GM12878 (cell line): ENCODE measurements at regions not wholly inside any gene's neighbourhood (a gene's known extent, or its start where the extent isn't known, plus 50 kb on each side); places are given as distances from the start of the nearest gene placed in this dataset.

Source experiments
- ATAC-seq: fragments of 200-7000 bp; cut with Tn5 transposase; 3 replicates; pipeline ENCODE4 v1.9.1; 2020; ENCODE audit warnings: mild to moderate bottlenecking, moderate library complexity
- BruUV-seq: library from RNA; stranded (reverse); fragments of 400-500 nt; replicated peaks from 2 replicates; lab custom pipeline; 2021; lab: Mats Ljungman, UMichigan
- CTCF ChIA-PET: fragments of 300-600 bp; sonication (Branson Sonifier 250); formaldehyde crosslinking; extraction: SDS; loops from one replicate; lab custom pipeline; 2021; ENCODE audit warnings: inconsistent platforms; lab: Yijun Ruan, JAX
- POLR2A ChIA-PET: fragments of 350-600 bp; formaldehyde crosslinking; extraction: SDS; loops from one replicate; lab custom pipeline; 2021; ENCODE audit warnings: inconsistent platforms; lab: Charles Lee
- RAD21 ChIA-PET: fragments of 300-600 bp; sonication (Branson Sonifier 250); formaldehyde crosslinking; loops from one replicate; lab custom pipeline; 2023; ENCODE audit warnings: antibody characterized with exemption; ENCODE audit not compliant: unreplicated experiment; lab: Charles Lee
- SMC1A ChIA-PET: fragments of 300-600 bp; sonication (Branson Sonifier 250); formaldehyde crosslinking; loops from one replicate; lab custom pipeline; 2023; ENCODE audit not compliant: unreplicated experiment, uncharacterized antibody; lab: Charles Lee
- DNase-seq: peaks from one replicate; pipeline ENCODE4 v3.0.0-alpha.2; 2011; ENCODE audit warnings: low read depth, low spot score
- FAIRE-seq: peaks from 3 replicates; lab custom pipeline; 2011; peaks lifted over from hg19 to GRCh38; lab: Jason Lieb, UNC
- H2AFZ ChIP-seq: 2 replicates; pipeline ENCODE4 v1.6.0; 2011; ENCODE audit warnings: low read depth, low read length, control low read depth; ENCODE audit not compliant: control insufficient read depth
- H3K27ac ChIP-seq: 2 replicates; pipeline ENCODE4 v1.5.1; 2011; ENCODE audit warnings: control low read depth; ENCODE audit not compliant: control insufficient read depth, insufficient read depth
- H3K27me3 ChIP-seq, 2 experiments: replicated peaks in 1 of 2; 2 replicates each; pipeline versions ENCODE4 v1.6.0 to v1.6.1; 2011; ENCODE audit warnings: low read length in 1 of 2; ENCODE audit not compliant: control insufficient read depth in 2 of 2, insufficient read depth in 2 of 2
- H3K36me3 ChIP-seq, 2 experiments: 2 replicates each; pipeline ENCODE4 v1.5.1; 2011; ENCODE audit warnings: low read length in 1 of 2; ENCODE audit not compliant: control insufficient read depth in 2 of 2, insufficient read depth in 2 of 2
- H3K4me1 ChIP-seq: 2 replicates; pipeline ENCODE4 v1.6.1; 2011; ENCODE audit warnings: mild to moderate bottlenecking, low read length, moderate library complexity, mixed read lengths; ENCODE audit not compliant: control insufficient read depth, insufficient read depth
- H3K4me2 ChIP-seq: 2 replicates; pipeline ENCODE4 v1.6.0; 2011; ENCODE audit warnings: control low read depth; ENCODE audit not compliant: control insufficient read depth, insufficient read depth
- H3K4me3 ChIP-seq: fragments of 200-600 bp; sonication (generic); 2 replicates; pipeline ENCODE4 v1.5.1; 2016
- H3K79me2 ChIP-seq: 2 replicates; pipeline ENCODE4 v1.6.0; 2011; ENCODE audit warnings: low read length; ENCODE audit not compliant: control insufficient read depth, insufficient read depth
- H3K9ac ChIP-seq: 2 replicates; pipeline ENCODE4 v1.8.0; 2011; ENCODE audit warnings: low read length, control low read depth, mixed read lengths; ENCODE audit not compliant: control insufficient read depth, insufficient read depth
- H3K9me3 ChIP-seq: replicated peaks from 3 replicates; pipeline ENCODE4 v1.5.1; 2011; ENCODE audit warnings: mild to moderate bottlenecking, low read length; ENCODE audit not compliant: control insufficient read depth, insufficient read depth
- H4K20me1 ChIP-seq: 2 replicates; pipeline ENCODE4 v1.6.0; 2011; ENCODE audit not compliant: control insufficient read depth, insufficient read depth
- CEBPB ChIP-seq, 2 experiments: fragments of 150-350 bp in 1 of 2; IDR thresholded peaks; 2 replicates each; pipeline ENCODE4 v1.6.1; 2012 to 2014; ENCODE audit warnings: low read depth in 2 of 2, low read length in 2 of 2, borderline replicate concordance in 1 of 2, inconsistent platforms in 1 of 2
- CHD2 ChIP-seq: IDR thresholded peaks from 2 replicates; pipeline ENCODE4 v1.6.1; 2011; ENCODE audit warnings: low read depth, low read length, improper control_type of control experiment, borderline replicate concordance
- EED ChIP-seq: sonication (generic); IDR thresholded peaks from 2 replicates; pipeline ENCODE4 v1.6.1; 2016; ENCODE audit warnings: antibody characterized with exemption, low read depth
- EZH2 ChIP-seq: IDR thresholded peaks from 2 replicates; pipeline ENCODE4 v1.6.1; 2012; ENCODE audit warnings: low read depth, mild to moderate bottlenecking, control low read depth, inconsistent platforms, low read length, borderline replicate concordance; ENCODE audit not compliant: control insufficient read depth
- FOS ChIP-seq: IDR thresholded peaks from 3 replicates; pipeline ENCODE4 v1.6.1; 2011; ENCODE audit warnings: borderline replicate concordance; ENCODE audit not compliant: insufficient read length; ENCODE audit errors: extremely low read depth
- JUNB ChIP-seq: IDR thresholded peaks from 2 replicates; pipeline ENCODE4 v1.6.1; 2016; ENCODE audit warnings: antibody characterized with exemption, mild to moderate bottlenecking
- NFYB ChIP-seq: IDR thresholded peaks from 2 replicates; pipeline ENCODE4 v1.6.1; 2011; ENCODE audit warnings: low read depth, mild to moderate bottlenecking, low read length, improper control_type of control experiment, moderate library complexity; ENCODE audit not compliant: insufficient read depth
- NR2F1 ChIP-seq: fragments of 450-650 bp; conservative IDR thresholded peaks from 2 replicates; pipeline ENCODE4 v1.6.1; 2017; ENCODE audit warnings: mild to moderate bottlenecking
- RUNX3 ChIP-seq: IDR thresholded peaks from 2 replicates; pipeline ENCODE4 v1.6.1; 2012; ENCODE audit warnings: low read length, inconsistent platforms
- SIX5 ChIP-seq: IDR thresholded peaks from 2 replicates; pipeline ENCODE4 v1.6.1; 2011; ENCODE audit warnings: mild to moderate bottlenecking, low read depth, low read length, moderate library complexity; ENCODE audit not compliant: severe bottlenecking
- SP1 ChIP-seq: IDR thresholded peaks from one replicate; pipeline ENCODE4 v1.6.1; 2011; ENCODE audit warnings: low read depth, low read length
- SREBF1 ChIP-seq: IDR thresholded peaks from 2 replicates; pipeline ENCODE4 v1.6.1; 2012; ENCODE audit warnings: mild to moderate bottlenecking, low read length
- TARDBP ChIP-seq: IDR thresholded peaks from 2 replicates; pipeline ENCODE4 v1.6.1; 2016; ENCODE audit warnings: borderline replicate concordance
- ZNF274 ChIP-seq: IDR thresholded peaks from one replicate; pipeline ENCODE4 v1.8.0; 2011; ENCODE audit not compliant: insufficient read length, insufficient read depth
- ZNF687 ChIP-seq: fragments of 450-650 bp; IDR thresholded peaks from 2 replicates; pipeline ENCODE4 v1.6.1; 2017; ENCODE audit warnings: mild to moderate bottlenecking, moderate library complexity
- WGBS: methylation state at CpG from one replicate; pipeline ENCODE4 v1.1.6; 2016; ENCODE audit warnings: low lambda C conversion rate; ENCODE audit not compliant: insufficient replicate concordance, insufficient coverage; ENCODE audit errors: missing lambda C conversion rate; 5-methylcytosine and 5-hydroxymethylcytosine counted together
- in situ Hi-C: fragments of 300-500 bp; cut with MboI; formaldehyde crosslinking; loops from 9 replicates; pipeline ENCODE4 v1.14.3; 2018; ENCODE audit warnings: mixed read lengths
- intact Hi-C: fragments of 100-400 bp; cut with micrococcal nuclease; formaldehyde crosslinking; loops from one replicate; pipeline ENCODE4 v1.14.2; 2022; ENCODE audit not compliant: unreplicated experiment

- Histone ChIP-seq H3K27me3 (no peaks in the 10 kb centered on the region; a peak in 1 of 4 replicates), H3K4me1 (no peaks in the 10 kb centered on the region), H3K4me2 (no peak overlapping the region), H3K4me3 (no peak overlapping the region), H2AFZ (no peak overlapping the region), H3K79me2 (no peaks in the 10 kb centered on the region), H3K27ac (no peak overlapping the region), H3K9me3 (no peaks in the 10 kb centered on the region), H4K20me1 (no peaks in the 10 kb centered on the region), H3K9ac (no peak overlapping the region), H3K36me3 (no peaks in the 10 kb centered on the region)
- TF ChIP-seq SREBF1 (no peak), CHD2 (no peak), TARDBP (no peak), CEBPB (IDR thresholded peaks at IDR 0.05; ENCODE audit: borderline replicate concordance in 1 of 2, low read depth in 2 of 2, low read length in 2 of 2) (no peak), SP1 (no peak)
- ChIA-PET CTCF (interaction anchor here (0.8 kb wide), 1 partner anchor 14 kb away, joined by 3 read pairs; no protein-coding TSS in a partner anchor), RAD21 (interaction anchor here (0.7 kb wide), 1 partner anchor 37 kb away, joined by 3 read pairs; no protein-coding TSS in a partner anchor), SMC1A (interaction anchor here (1.2 kb wide), 1 partner anchor 22 kb away, joined by 3 read pairs; no protein-coding TSS in a partner anchor), POLR2A (no interaction called here)
- ATAC-seq: no peak
- intact Hi-C loops: no loop called here
- WGBS: 36% methylated on average over 2 of the region's 2 CpGs
- in situ Hi-C loops: no loop called here
- FAIRE-seq: no peak
- BruUV-seq: no TSS peak
- DNase-seq: no peak
Measured at GRCh38 chr18:68499141-68499540, 215.8 kb downstream of the TMX3 start.

GRCh38 chr18:68498636-68499035 is 216.3 kb downstream of the TMX3 start:
- H3K27ac ChIP-seq: no peak overlapping the region
- BruUV-seq: no TSS peak
- no peaks in the 10 kb centered on the region for H3K36me3 ChIP-seq
- CTCF ChIA-PET: interaction anchor here (0.8 kb wide), 1 partner anchor 14 kb away, joined by 3 read pairs; no protein-coding TSS in a partner anchor
- RAD21 ChIA-PET: interaction anchor here (0.7 kb wide), 1 partner anchor 36 kb away, joined by 3 read pairs; no protein-coding TSS in a partner anchor
- no peak for FAIRE-seq
- H3K9ac ChIP-seq: no peak overlapping the region
- no peaks in the 10 kb centered on the region for H3K79me2 ChIP-seq
- in situ Hi-C loops (no loop called here), intact Hi-C loops (no loop called here)
- H4K20me1 ChIP-seq: no peaks in the 10 kb centered on the region
- SMC1A ChIA-PET: interaction anchor here (1.2 kb wide), 1 partner anchor 22 kb away, joined by 3 read pairs; no protein-coding TSS in a partner anchor
- ATAC-seq: no peak
- 10% methylated on average over 1 of the region's 1 CpG for WGBS
- DNase-seq: no peak
- H2AFZ ChIP-seq: no peak overlapping the region
- H3K4me3 ChIP-seq: no peak overlapping the region
- H3K4me1 ChIP-seq: no peaks in the 10 kb centered on the region
- POLR2A ChIA-PET: no interaction called here
- no peaks in the 10 kb centered on the region for H3K9me3 ChIP-seq
- H3K27me3 ChIP-seq: no peaks in the 10 kb centered on the region; a peak in 1 of 4 replicates
- H3K4me2 ChIP-seq: no peak overlapping the region
- no peak for TF ChIP-seq TARDBP
- no peak for TF ChIP-seq EED
- no peak for TF ChIP-seq NR2F1
- TF ChIP-seq NFYB: no peak
- TF ChIP-seq FOS: no peak
- TF ChIP-seq EZH2: no peak
- no peak for TF ChIP-seq RUNX3
- TF ChIP-seq ZNF274: no peak
- TF ChIP-seq ZNF687: no peak
- TF ChIP-seq JUNB: no peak
- no peak for TF ChIP-seq SREBF1
- no peak for TF ChIP-seq SIX5
